Neutrophil (primary cell): ENCODE measurements at regions not wholly inside any gene's neighbourhood (a gene's known extent, or its start where the extent isn't known, plus 50 kb on each side); places are given as distances from the start of the nearest gene placed in this dataset.

ENCODE experiments used
- H3K27ac ChIP-seq: fragments of 200-600 bp; sonication (generic); 2 replicates; pipeline ENCODE4 v1.5.1; 2016; ENCODE audit warnings: mild to moderate bottlenecking, moderate library complexity
- H3K27me3 ChIP-seq: fragments of 200-600 bp; sonication (generic); 2 replicates; pipeline ENCODE4 v1.6.0; 2016; ENCODE audit warnings: mild to moderate bottlenecking
- H3K36me3 ChIP-seq: fragments of 200-600 bp; sonication (generic); 2 replicates; pipeline ENCODE4 v1.5.1; 2017
- H3K4me1 ChIP-seq, 2 experiments: fragments of 200-600 bp in 1 of 2; sonication (generic) in 1 of 2; 1 replicate in 1 of 2; 2 replicates in 1 of 2; pipeline versions ENCODE4 v1.5.1 to v1.6.1; 2013 to 2016; ENCODE audit warnings: low read depth in 1 of 2, low read length in 1 of 2, mild to moderate bottlenecking in 1 of 2, moderate library complexity in 1 of 2; ENCODE audit not compliant: control insufficient read depth in 1 of 2, insufficient read depth in 1 of 2
- H3K4me3 ChIP-seq, 2 experiments: fragments of 200-600 bp in 1 of 2; sonication (generic) in 1 of 2; 1 replicate in 1 of 2; 2 replicates in 1 of 2; pipeline ENCODE4 v1.5.1; 2013 to 2016; ENCODE audit warnings: low read depth in 1 of 2, low read length in 1 of 2, mild to moderate bottlenecking in 1 of 2, moderate library complexity in 1 of 2
- H3K9me3 ChIP-seq: fragments of 200-600 bp; sonication (generic); 2 replicates; pipeline ENCODE4 v1.5.1; 2016
- TF ChIP-seq, protein P1 (sequence below): fragments of 200-600 bp; sonication (generic); IDR thresholded peaks from 2 replicates; pipeline ENCODE4 v1.5.1; 2016; ENCODE audit warnings: antibody characterized with exemption

DNA sequence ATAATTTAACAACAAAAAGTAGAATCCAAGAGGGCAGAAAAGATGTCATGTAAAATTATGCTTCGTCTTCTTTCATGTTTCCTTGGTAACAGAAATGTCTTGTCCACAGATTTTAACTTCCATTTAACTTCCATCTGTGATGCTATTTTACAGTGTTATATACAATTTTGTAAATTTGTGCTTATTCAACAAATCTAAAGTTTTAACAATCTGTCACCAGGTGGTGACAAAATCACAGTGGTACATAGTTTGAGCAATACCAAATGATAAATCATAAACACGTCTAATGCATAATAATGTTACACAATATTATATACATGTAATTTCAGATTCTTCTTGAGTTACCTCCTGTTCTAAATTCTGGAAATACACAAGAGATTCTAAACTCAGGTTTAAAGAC is 784.4 kb upstream of the CELF2 start:
- no peaks in the 10 kb centered on the region for H3K36me3 ChIP-seq
- no peak overlapping the region for H3K27ac ChIP-seq
- TF ChIP-seq, protein P1, sequence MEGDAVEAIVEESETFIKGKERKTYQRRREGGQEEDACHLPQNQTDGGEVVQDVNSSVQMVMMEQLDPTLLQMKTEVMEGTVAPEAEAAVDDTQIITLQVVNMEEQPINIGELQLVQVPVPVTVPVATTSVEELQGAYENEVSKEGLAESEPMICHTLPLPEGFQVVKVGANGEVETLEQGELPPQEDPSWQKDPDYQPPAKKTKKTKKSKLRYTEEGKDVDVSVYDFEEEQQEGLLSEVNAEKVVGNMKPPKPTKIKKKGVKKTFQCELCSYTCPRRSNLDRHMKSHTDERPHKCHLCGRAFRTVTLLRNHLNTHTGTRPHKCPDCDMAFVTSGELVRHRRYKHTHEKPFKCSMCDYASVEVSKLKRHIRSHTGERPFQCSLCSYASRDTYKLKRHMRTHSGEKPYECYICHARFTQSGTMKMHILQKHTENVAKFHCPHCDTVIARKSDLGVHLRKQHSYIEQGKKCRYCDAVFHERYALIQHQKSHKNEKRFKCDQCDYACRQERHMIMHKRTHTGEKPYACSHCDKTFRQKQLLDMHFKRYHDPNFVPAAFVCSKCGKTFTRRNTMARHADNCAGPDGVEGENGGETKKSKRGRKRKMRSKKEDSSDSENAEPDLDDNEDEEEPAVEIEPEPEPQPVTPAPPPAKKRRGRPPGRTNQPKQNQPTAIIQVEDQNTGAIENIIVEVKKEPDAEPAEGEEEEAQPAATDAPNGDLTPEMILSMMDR, result no peak
- H3K4me3 ChIP-seq, result no peak overlapping the region
- no peaks in the 10 kb centered on the region for H3K9me3 ChIP-seq
- no peaks in the 10 kb centered on the region for H3K27me3 ChIP-seq
- H3K4me1 ChIP-seq, result no peaks in the 10 kb centered on the region

- H3K36me3 ChIP-seq, result no peaks in the 10 kb centered on the region
- no peak overlapping the region for H3K4me3 ChIP-seq
- no peak overlapping the region for H3K27ac ChIP-seq
- TF ChIP-seq, protein P1, result no peak
- H3K4me1 ChIP-seq, result no peaks in the 10 kb centered on the region
- H3K27me3 ChIP-seq, result no peaks in the 10 kb centered on the region
- no peaks in the 10 kb centered on the region for H3K9me3 ChIP-seq
These were observed 782.7 kb upstream of the CELF2 start for GRCh38 chr10:10235003-10235402.

- Histone ChIP-seq H3K4me1 (no peaks in the 10 kb centered on the region), H3K9me3 (no peaks in the 10 kb centered on the region), H3K4me3 (no peak overlapping the region), H3K27me3 (no peaks in the 10 kb centered on the region), H3K36me3 (no peaks in the 10 kb centered on the region), H3K27ac (no peak overlapping the region)
- TF ChIP-seq, protein P1, result no peak
These were observed 770.1 kb upstream of the CELF2 start for GRCh38 chr10:10247585-10247984.

DNA sequence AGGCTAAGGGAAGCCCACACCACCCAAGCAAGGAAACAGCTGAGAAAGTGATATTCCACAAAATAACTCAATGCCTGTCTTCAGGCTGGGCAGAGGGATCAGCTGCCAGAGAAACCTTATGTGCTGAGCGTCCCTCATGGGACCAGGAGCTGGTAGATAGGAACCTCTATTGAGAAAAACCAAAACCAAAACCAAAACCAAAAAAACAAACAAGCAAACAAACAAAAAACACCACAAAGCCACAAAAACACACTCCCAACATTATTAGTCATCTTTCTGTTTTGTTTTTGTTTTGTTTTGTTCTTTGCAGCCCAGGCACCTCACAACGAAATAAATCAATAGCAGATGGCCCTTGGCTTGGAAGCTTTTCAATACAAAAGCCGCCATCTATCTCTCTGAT is 760.8 kb upstream of the CELF2 start:
- TF ChIP-seq, protein P1, result no peak
- H3K36me3 ChIP-seq, result no peaks in the 10 kb centered on the region
- no peaks in the 10 kb centered on the region for H3K9me3 ChIP-seq

DNA sequence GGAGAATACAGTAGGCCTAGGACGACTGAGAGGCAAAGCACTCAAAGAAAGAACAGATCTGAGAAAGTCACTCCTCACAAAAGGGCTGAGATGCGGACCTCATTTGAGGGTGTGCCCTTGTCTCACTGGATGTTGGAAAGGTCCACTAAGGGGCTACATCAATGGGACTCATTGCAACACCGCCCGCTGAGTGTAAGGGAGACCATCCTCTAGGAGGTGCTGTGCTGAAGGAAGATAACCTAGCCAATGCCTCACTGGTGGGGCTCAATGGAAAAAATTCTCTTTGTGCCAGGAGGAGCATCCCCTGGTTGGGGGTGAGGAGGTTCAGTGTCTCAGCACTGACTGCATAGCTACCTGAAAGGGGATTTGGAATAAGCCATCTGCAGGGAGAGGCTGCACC is 758.7 kb upstream of the CELF2 start:
- H3K36me3 ChIP-seq, result no peaks in the 10 kb centered on the region
- H3K27ac ChIP-seq, result no peak overlapping the region
- no peaks in the 10 kb centered on the region for H3K27me3 ChIP-seq
- no peaks in the 10 kb centered on the region for H3K4me1 ChIP-seq
- H3K9me3 ChIP-seq, result no peaks in the 10 kb centered on the region
- TF ChIP-seq, protein P1, result no peak
- H3K4me3 ChIP-seq, result no peak overlapping the region

More for the DNA sequence above, 760.8 kb upstream of the CELF2 start:
- Histone ChIP-seq H3K27me3 (no peaks in the 10 kb centered on the region), H3K4me3 (no peak overlapping the region), H3K27ac (no peak overlapping the region), H3K4me1 (no peaks in the 10 kb centered on the region)
